OCI-LY3 (cell line): ENCODE measurements at regions not wholly inside any gene's neighbourhood (a gene's known extent, or its start where the extent isn't known, plus 50 kb on each side); places are given as distances from the start of the nearest gene placed in this dataset.

Source experiments
- H2AFZ ChIP-seq: fragments of 200-600, 300-600 bp; shearing (Covaris generic); 2 replicates; pipeline ENCODE4 v1.6.0; 2014; ENCODE audit warnings: antibody characterized with exemption, low read depth, low read length
- H3K27ac ChIP-seq: fragments of 200-600, 300-600 bp; sonication (generic); 2 replicates; pipeline ENCODE4 v1.5.1; 2014; ENCODE audit warnings: mild to moderate bottlenecking, low read length, moderate library complexity, mixed read lengths
- H3K27me3 ChIP-seq: fragments of 200-600, 300-600 bp; sonication (generic); 2 replicates; pipeline ENCODE4 v1.6.1; 2014; ENCODE audit warnings: low read depth, low read length, mixed read lengths
- H3K36me3 ChIP-seq: fragments of 200-600, 300-600 bp; sonication (generic); replicated peaks from 2 replicates; pipeline ENCODE3; 2014; ENCODE audit warnings: low read depth, low read length, mixed read lengths
- H3K4me1 ChIP-seq: fragments of 300-600, 200-600 bp; sonication (generic); 2 replicates; pipeline ENCODE4 v1.6.1; 2014; ENCODE audit warnings: low read length, mixed read lengths
- H3K4me2 ChIP-seq: fragments of 200-600, 300-600 bp; sonication (generic); 2 replicates; pipeline ENCODE4 v1.6.1; 2014; ENCODE audit warnings: low read length, mixed read lengths
- H3K4me3 ChIP-seq: fragments of 300-600, 200-600 bp; sonication (generic); 2 replicates; pipeline ENCODE4 v1.5.1; 2014; ENCODE audit warnings: antibody characterized with exemption, mild to moderate bottlenecking, low read length, moderate library complexity
- H3K79me2 ChIP-seq: fragments of 300-600, 200-600 bp; shearing (Covaris generic); 2 replicates; pipeline ENCODE4 v1.6.1; 2014; ENCODE audit warnings: mild to moderate bottlenecking, low read length, mixed read lengths
- H3K9ac ChIP-seq: fragments of 300-600, 200-600 bp; shearing (Covaris generic); 2 replicates; pipeline ENCODE4 v1.6.0; 2014; ENCODE audit warnings: mild to moderate bottlenecking, low read length, moderate library complexity
- H3K9me3 ChIP-seq: fragments of 200-600, 300-600 bp; shearing (Covaris generic); 2 replicates; pipeline ENCODE4 v1.6.1; 2014; ENCODE audit warnings: low read length, mixed read lengths; ENCODE audit not compliant: insufficient read depth
- H4K20me1 ChIP-seq: fragments of 200-600, 300-600 bp; sonication (generic); 2 replicates; pipeline ENCODE4 v1.6.1; 2016; ENCODE audit warnings: low read length, mixed read lengths; ENCODE audit not compliant: insufficient read depth
- EZH2phosphoT487 ChIP-seq: fragments of 200-600 bp; shearing (Covaris generic); IDR thresholded peaks from 2 replicates; pipeline ENCODE4 v1.6.1; 2018; ENCODE audit warnings: antibody characterized with exemption, mixed run types, low read depth
- TF ChIP-seq, protein P1 (sequence below): fragments of 200-600, 300-600 bp; sonication (generic); IDR thresholded peaks from 2 replicates; pipeline ENCODE4 v1.5.1; 2014; ENCODE audit warnings: antibody characterized with exemption, low read length, low read depth

DNA sequence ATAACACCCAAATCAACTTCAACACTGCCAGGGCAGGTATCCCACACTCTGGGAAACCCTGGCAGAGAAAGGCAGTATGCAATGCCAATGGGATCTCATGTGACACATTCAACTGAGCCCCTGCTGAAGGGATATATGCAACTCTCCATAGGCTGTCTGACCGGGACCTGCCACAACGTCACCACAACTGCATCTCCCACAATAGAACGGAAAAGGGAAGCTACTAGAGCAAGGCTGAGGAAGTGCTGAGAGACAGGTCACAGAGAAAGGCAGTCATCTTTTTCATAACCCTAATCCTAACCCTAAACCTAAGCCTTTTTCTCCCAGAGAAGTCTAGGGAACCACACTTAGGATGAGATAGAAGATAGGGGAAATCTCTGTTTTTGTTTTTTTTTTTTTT, 345.9 kb upstream of the CD180 start:
- H3K4me3 ChIP-seq = no peak overlapping the region
- no peak overlapping the region for H3K4me2 ChIP-seq
- no peak overlapping the region for H2AFZ ChIP-seq
- peaks cover 16% of the 10 kb centered on the region for H3K4me1 ChIP-seq
- no peaks in the 10 kb centered on the region for H3K27me3 ChIP-seq
- H3K9ac ChIP-seq = no peak overlapping the region
- TF ChIP-seq EZH2phosphoT487 = no peak
- TF ChIP-seq, protein P1, sequence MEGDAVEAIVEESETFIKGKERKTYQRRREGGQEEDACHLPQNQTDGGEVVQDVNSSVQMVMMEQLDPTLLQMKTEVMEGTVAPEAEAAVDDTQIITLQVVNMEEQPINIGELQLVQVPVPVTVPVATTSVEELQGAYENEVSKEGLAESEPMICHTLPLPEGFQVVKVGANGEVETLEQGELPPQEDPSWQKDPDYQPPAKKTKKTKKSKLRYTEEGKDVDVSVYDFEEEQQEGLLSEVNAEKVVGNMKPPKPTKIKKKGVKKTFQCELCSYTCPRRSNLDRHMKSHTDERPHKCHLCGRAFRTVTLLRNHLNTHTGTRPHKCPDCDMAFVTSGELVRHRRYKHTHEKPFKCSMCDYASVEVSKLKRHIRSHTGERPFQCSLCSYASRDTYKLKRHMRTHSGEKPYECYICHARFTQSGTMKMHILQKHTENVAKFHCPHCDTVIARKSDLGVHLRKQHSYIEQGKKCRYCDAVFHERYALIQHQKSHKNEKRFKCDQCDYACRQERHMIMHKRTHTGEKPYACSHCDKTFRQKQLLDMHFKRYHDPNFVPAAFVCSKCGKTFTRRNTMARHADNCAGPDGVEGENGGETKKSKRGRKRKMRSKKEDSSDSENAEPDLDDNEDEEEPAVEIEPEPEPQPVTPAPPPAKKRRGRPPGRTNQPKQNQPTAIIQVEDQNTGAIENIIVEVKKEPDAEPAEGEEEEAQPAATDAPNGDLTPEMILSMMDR = no peak
- H4K20me1 ChIP-seq = no peaks in the 10 kb centered on the region
- H3K79me2 ChIP-seq = no peaks in the 10 kb centered on the region
- H3K9me3 ChIP-seq = 0 out of 2 replicates have a peak, but pooled peaks cover 3% of the 10 kb centered on the region
- no peak overlapping the region for H3K27ac ChIP-seq
- H3K36me3 ChIP-seq = no peaks in the 10 kb centered on the region

DNA sequence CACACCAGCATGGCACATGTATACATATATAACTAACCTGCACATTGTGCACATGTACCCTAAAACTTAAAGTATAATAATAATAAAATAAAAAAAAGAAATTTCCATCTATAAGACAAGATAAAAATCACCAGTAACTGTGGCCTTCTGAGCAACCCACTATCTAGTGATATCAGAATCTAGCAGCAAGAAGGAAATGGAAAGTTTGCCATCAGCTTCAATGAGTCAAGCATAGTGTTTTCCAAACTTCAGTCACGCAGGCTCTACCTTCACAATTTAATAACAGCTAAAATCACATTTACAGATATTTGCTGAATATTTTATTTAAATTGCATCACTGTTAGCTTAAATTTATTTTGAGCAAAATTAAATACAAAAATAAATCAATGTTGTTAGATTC, 345.3 kb upstream of the CD180 start:
- H3K27me3 ChIP-seq = no peaks in the 10 kb centered on the region
- no peak overlapping the region for H3K9ac ChIP-seq
- no peak overlapping the region for H3K27ac ChIP-seq
- H3K4me1 ChIP-seq = peaks cover 16% of the 10 kb centered on the region
- no peak overlapping the region for H3K4me3 ChIP-seq
- H3K36me3 ChIP-seq = no peaks in the 10 kb centered on the region
- no peak overlapping the region for H3K4me2 ChIP-seq
- H3K79me2 ChIP-seq = no peaks in the 10 kb centered on the region
- H3K9me3 ChIP-seq = 0 out of 2 replicates have a peak, but pooled peaks cover 3% of the 10 kb centered on the region
- H2AFZ ChIP-seq = no peak overlapping the region
- no peaks in the 10 kb centered on the region for H4K20me1 ChIP-seq
- no peak for TF ChIP-seq EZH2phosphoT487
- TF ChIP-seq, protein P1 = no peak

DNA sequence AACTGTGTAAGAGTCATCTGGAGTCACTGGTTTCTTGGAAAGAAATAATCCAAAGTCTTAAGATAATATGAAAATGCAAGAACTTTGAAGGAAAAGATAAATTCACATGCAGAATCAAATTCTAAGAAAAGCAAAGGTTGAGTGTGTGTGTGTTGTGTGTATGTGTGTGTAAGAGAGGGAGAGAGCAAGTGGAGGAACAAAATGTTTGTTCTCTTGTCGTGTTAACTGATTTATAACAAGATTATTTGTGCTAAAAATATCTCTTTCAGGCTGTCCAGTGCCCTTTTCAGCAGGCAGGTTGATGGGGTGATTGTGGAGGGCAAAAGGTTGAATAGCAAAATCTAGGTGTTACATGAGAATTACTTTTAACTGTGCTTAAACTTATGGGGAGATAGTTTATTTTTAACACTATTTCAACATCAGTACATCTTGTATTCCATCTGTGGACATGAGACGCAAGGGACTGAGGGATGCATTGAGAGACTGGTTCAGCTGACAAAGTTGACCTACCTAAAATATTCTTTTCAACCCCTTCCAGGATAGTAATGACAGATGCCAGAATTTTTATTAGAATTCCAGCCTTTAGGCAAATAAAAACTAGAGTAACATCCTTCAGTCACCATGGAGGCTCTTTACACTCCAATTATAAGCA, 342.4 kb upstream of the CD180 start:
- TF ChIP-seq, protein P1 = no peak
- TF ChIP-seq EZH2phosphoT487 = no peak
- Histone ChIP-seq H3K79me2 (no peaks in the 10 kb centered on the region), H3K27me3 (no peaks in the 10 kb centered on the region), H3K27ac (no peak overlapping the region), H3K36me3 (no peaks in the 10 kb centered on the region), H3K4me2 (no peak overlapping the region), H3K4me1 (peaks cover 3% of the 10 kb centered on the region; the same call in 1 of the 2 replicates), H4K20me1 (no peaks in the 10 kb centered on the region), H2AFZ (no peak overlapping the region), H3K4me3 (no peak overlapping the region), H3K9me3 (no peaks in the 10 kb centered on the region), H3K9ac (no peak overlapping the region)

DNA sequence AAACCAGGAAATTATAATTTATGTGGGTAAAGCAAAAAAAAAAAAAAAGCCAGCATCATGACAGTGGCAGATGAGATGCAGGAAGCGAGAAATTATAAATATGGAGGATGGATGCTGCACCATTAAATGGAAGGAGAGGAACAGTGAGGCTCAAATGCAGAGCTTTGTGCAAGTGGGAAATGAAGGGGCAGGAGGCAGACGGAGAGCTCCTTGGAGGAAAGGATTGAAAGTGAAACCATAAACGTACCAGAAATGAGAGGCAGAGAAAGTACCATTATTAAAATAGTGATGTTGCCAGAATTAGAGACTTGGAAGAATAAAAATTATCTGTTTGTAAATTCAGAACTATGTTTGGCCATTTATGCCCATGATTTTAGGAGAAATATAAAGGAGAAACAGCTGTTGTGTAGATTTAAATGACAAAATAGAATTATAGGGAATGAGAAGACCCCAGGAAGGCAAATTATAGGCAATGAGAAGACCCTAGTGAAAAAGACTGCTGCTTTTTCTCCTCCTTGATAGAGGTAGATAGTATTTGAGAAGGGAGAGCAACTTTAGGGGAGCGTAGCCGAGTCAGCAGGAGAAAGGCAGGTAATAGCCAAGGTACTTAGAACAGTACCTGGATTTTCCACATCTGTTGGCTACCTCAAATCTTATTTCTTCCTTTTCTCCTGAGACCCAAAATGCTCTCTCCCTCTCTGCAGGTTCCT, 341.0 kb upstream of the CD180 start:
- H3K36me3 ChIP-seq = no peaks in the 10 kb centered on the region
- no peaks in the 10 kb centered on the region for H3K79me2 ChIP-seq
- H3K27ac ChIP-seq = no peak overlapping the region
- H3K27me3 ChIP-seq = no peaks in the 10 kb centered on the region
- peak overlapping the region; percentile 18; the same call in 1 of the 2 replicates for H2AFZ ChIP-seq
- TF ChIP-seq, protein P1 = no peak
- no peak for TF ChIP-seq EZH2phosphoT487
- H4K20me1 ChIP-seq = no peaks in the 10 kb centered on the region
- H3K9ac ChIP-seq = no peak overlapping the region
- no peak overlapping the region; the same call in 1 of the 2 replicates for H3K4me3 ChIP-seq
- peaks cover 3% of the 10 kb centered on the region; the same call in 1 of the 2 replicates for H3K4me1 ChIP-seq
- H3K9me3 ChIP-seq = no peaks in the 10 kb centered on the region
- peak overlapping the region; percentile 42 for H3K4me2 ChIP-seq
